GM21381 (cell line): ENCODE measurements at regions not wholly inside any gene's neighbourhood (a gene's known extent, or its start where the extent isn't known, plus 50 kb on each side); places are given as distances from the start of the nearest gene placed in this dataset.

ENCODE experiments used
- ATAC-seq: cut with Tn5 transposase; IDR thresholded peaks from one replicate; pipeline ENCODE4 v1.9.1; 2021; ENCODE audit warnings: mild to moderate bottlenecking, moderate library complexity; ENCODE audit not compliant: unreplicated experiment

GRCh38 chr1:65670518-65670917, 122.2 kb upstream of the PDE4B start:
- ATAC-seq, result no peak

GRCh38 chr1:65674522-65674921, 118.2 kb upstream of the PDE4B start:
- ATAC-seq, result no peak

DNA sequence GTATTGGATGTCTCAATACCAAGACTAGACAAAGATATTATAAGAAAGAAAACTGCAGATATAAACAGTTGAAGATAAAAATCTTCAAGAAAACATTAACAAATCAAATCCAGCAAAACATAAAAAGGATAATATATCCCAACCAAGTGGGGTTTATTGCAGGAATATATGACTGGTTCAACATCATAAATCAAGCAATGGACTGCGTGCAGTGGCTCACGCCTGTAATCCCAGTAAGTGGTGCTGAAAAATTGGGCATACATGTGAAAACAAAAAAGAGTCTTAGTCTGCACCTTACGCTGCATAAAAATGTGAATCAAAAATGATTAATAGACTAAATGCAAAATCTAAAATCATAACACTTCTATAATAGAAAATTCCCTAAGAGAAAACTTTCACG, 112.9 kb upstream of the PDE4B start:
- no peak for ATAC-seq

DNA sequence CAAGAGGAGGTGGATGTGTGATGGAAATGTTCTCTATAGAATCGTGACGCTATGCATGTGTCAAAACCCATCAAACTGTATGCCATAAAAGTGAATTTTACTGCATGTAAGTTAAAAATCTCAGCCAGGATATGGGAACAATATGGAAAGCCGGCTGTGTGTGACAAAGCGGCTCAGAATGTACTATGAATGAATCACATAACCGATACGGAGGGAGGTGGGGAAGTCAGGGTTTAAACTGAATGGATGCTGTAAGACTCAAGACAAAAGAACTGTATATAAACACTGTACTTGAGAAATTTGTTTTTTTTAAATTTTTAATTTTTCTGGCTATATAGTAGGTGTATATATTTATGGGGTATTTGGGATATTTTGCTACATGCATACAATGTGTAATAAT, 111.6 kb upstream of the PDE4B start:
- ATAC-seq, result no peak

- ATAC-seq, result peak; percentile 85
Measured at GRCh38 chr1:65687428-65688214, 105.1 kb upstream of the PDE4B start.

DNA sequence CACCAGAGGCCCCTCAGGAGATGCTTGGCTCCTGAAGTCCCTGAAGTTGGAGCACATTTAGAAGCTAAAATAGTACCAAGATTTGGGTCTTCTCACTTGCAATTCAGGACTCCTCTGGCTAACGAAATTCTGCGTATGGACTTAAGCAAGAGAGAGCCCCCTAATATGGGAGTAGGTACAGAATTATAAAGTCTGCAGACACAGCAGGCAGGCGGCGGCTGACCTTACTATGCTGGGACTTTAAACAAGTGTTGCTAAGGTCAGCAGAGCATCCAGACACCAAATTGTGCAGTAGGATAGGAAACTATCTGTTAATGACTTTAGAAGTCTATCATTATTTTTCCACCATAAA, 104.5 kb upstream of the PDE4B start:
- no peak for ATAC-seq

DNA sequence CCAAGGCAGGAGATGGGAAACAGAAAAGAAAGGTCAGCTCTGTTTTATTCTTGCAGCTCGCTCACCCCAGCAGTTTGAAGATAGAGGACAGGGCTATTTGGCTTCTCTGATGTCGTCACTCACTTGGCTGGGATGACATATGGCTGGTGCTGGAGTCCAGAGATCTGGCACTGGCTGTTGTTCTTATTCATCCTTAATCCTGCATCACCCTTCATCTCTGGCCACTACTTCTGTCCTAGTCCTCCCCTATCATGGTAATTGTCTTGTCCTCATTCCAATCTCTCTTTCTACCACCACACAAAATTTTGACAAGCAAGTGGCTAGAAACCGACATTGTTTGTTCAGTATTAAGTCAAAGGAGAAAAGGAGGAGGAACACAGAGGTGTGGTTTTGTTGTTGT, 103.8 kb upstream of the PDE4B start:
- ATAC-seq, result no peak

- no peak for ATAC-seq
Measured at GRCh38 chr1:65691152-65691900, 101.4 kb upstream of the PDE4B start.

GRCh38 chr1:65691972-65692371, 100.7 kb upstream of the PDE4B start:
- ATAC-seq, result no peak

DNA sequence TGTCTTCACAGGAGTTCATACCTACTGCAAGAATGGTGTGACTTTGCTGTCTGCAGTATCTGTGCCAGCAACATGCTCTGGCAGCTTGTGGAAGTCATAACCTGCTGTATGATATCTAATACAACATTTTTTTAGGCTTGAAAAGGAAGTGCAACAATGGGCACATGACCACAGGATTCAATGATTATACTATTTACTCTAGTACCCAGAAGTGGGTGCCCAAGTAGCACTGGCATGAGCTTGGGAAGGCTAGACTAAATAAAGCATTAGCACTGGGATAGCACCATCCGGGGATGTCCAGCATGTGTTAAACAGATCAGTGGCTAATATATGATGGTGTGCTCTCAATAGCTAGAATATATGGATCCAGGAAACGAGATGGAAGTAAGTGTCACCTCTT, 98.6 kb upstream of the PDE4B start:
- ATAC-seq, result no peak

DNA sequence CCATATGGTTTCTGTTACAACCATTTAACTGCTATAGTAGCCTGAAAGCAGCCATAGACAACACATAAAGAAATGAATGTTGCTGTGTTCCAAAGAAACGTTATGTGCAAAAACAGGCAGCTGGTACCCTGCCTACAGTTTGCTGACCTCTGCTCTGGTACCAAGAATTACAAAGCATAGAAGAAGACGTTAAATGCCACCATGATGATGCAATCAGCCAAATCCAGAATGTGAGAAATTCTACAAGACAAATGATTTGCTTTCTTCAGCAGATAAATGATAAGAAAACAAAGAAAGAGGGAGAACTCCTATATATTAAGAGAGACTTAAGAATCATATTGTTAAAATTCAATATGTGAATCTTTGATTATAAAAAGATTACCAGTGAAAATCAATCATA, 97.8 kb upstream of the PDE4B start:
- ATAC-seq, result no peak

- ATAC-seq, result no peak
Measured at GRCh38 chr1:65698590-65698989, 94.1 kb upstream of the PDE4B start.

DNA sequence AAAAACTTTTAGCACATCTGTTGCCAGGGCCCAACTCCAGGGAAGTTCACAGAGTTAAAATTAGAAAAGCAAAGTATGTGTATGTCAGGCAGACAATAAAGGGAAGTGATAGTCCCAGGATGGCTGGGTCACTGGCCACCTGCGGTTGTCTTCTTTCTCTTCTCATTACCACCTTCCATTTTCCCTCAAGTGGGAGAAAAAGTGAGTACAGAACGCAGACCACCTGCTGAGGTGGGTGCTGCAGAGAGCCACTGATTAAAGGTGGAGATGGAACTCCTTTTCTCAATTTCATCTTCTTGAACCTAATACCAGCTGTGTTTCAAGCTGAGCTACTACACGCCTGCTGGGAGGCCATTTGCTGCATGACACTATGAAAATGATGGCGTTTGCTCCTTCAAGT, 88.8 kb upstream of the PDE4B start:
- ATAC-seq, result no peak

DNA sequence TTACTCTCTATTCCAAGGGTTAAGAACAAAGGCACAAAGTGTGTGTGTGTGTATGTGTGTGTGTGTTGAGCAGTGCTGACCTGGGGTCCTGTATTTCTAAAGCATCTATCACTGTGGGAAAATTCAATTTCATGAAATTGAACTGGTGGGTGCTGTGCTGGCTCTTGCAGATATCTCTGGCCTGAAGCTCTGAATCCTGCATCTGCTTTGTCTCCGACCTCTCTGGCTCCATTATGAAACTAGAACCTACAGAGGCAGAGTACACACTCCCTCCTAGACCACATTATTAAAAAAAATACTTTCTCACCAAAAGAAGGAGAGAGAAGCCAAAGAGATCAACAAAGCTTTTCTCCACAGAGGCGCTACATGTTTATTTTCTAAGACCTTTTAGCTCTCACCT, 88.4 kb upstream of the PDE4B start:
- no peak for ATAC-seq

DNA sequence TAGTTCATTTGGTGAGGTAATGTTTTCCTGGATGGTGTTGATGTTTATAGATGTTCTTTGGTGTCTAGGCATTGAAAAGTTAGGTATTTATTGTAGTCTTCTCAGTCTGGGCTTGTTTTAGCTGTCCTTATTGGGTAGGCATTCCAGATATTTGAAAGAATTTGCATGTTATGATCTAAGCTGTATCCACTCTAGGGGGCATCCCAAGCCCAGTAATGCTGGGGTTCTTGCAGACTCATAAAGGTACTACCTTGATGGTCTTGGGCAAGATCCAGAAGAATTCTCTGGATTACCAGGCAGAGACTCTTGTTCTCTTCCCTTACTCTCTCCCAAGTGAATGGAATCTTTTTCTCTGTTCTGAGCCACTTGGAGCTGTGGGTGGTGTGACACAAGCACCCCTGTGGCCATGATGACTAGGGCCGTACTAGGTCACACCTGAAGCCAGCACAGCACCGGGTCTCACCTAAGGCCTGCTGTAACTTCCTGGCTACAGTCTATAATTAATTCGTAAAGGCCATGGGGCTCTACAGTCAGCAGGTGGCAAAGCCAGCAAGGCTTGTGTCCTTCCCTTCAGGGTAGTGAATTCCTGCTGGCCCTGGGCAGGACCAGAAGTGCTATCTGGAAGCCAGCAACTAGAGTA, 74.8 kb upstream of the PDE4B start:
- ATAC-seq, result no peak

DNA sequence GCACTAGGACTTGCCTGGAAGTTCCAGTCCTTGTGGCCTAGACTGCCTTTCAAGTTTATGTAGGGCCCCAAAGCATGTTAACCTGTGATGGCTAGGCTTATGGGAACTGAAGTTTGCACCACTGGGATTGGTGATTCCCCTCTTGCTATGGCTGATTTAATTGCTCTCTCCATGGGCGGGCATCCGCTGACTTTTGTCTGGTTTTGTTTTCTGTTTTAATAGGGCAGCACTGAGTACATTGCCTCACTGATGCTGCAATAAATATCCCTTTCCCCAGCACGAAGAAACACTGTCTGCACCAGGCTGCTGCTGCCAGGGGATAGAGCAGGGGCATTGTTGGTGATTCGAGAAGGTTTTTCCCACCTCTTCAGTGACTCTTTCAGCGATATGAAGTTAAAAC, 73.3 kb upstream of the PDE4B start:
- ATAC-seq, result no peak

- no peak for ATAC-seq
Measured at GRCh38 chr1:65722461-65722860, 70.2 kb upstream of the PDE4B start.

DNA sequence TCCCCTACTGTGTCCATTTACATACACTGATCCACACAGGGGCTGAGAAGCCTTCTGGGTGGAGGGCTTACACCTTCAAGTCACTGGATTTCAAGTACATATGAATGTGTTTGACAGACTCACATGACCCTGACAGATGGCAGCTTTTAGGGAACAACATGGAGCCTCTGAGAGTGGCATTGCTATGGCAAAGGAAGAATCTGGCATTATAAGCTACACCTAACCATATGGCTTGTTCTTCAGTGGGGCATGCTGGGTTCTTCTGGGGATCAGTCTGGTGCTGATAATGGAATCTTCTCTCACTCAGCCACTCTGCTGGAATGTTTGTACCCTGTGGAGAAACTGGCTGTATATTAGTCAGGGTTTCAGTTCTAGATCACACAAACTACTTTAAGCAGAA, 68.5 kb upstream of the PDE4B start:
- ATAC-seq, result no peak

DNA sequence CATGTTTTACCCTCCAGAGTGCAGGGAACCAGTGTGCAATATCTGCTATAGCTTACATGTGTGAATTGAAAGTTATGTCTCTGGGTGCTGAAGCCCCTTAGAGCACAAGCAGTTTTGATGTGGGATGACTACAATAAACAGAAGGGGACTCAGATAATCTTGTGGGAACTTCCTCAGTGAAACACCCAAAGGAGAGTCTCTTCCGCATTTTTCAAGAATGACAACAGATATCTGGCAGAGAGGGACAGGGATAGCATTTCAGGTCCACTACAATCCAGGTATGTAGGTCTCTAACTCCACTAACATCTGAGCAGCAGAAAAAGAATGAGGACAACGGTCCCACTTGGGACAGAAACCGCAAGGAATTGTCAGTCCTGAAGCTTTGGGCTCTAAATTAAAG, 67.6 kb upstream of the PDE4B start:
- ATAC-seq, result no peak

DNA sequence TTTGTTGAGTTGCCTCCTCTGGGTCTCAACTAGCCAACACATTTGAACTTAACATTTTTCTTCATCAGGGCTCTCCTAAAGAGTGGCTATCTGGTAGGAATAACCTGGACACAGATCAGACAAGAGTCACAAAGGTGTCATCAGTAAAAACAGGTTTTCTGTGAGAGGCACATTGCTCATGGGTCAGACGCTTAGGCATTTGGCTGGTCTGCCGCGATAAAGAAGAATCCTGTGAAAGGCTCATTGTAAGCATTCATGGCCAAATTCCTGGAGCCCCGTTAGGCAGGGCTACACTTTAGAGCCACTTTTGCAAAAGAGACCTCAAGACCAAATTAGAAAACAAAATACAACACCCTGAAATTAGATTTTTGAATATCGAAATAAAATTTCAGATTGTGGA, 64.2 kb upstream of the PDE4B start:
- ATAC-seq, result no peak

DNA sequence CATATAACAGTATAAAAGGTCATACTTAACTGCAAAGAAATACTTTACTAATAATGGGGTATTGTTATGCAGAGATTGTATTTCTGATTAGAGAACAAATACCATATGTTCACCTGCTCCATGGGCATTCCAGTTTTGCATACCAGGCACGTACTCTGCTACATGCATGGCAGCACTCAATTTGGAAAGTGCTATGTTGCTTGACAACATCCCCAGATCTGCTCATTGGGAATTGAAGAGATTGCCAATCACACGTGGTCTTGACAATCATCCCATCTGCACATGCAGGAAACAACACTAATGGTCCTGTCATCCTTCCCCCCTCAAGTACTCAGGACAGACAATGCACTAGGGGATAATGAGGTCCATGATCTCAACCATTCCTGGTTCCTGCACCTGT, 63.4 kb upstream of the PDE4B start:
- ATAC-seq, result no peak

DNA sequence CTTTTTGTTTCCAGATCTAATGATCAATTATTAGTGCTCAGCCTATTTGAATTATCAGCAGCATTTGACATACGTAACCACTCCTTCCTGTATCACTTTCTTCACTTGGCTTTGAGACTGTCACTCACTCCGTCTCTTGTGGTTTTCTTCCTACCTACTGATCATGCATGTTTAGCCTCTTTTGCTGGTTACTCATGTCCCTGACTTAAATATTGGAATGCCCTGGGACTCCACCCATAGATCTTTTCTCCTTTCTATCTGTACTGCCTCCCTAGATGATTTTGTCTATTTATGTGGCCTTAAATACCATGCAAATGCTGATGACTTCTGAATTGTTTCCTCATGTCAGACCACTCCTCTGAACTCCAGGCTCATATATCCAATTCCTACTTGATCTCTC, 57.7 kb upstream of the PDE4B start:
- no peak for ATAC-seq
